GM18867 (cell line): ENCODE measurements at regions not wholly inside any gene's neighbourhood (a gene's known extent, or its start where the extent isn't known, plus 50 kb on each side); places are given as distances from the start of the nearest gene placed in this dataset.
A peak's percentile ranks its signal among the peaks of the same experiment; 100 is the strongest.
"Not testable (repeated sequence)": the region's sequence is repeated elsewhere in the genome, so short reads cannot be mapped to it uniquely, and the experiment has no call there.

Source experiments
- ATAC-seq: cut with Tn5 transposase; IDR thresholded peaks from one replicate; pipeline ENCODE4 v1.9.1; 2021; ENCODE audit warnings: mild to moderate bottlenecking, moderate library complexity; ENCODE audit not compliant: unreplicated experiment

DNA sequence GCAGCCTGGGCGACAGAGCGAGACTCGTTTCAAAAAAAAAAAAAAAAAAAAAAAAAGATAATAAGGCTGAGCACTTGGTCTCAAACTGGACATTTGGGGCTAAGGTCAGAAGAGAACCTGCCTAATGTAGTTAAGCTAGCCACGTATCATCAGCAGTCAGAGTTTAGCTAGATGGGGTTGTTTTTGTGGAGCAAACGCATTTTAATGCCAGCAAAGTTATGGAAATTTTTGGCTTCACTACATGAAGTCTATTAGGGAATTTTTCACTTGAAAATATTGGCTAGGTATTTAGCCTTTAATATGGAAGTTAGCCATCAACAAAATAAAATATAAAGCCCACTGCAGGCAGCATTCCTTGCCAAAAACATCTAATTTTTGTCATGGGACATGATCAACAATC, 902.9 kb upstream of the CDH18 start:
- ATAC-seq = not testable (repeated sequence)

DNA sequence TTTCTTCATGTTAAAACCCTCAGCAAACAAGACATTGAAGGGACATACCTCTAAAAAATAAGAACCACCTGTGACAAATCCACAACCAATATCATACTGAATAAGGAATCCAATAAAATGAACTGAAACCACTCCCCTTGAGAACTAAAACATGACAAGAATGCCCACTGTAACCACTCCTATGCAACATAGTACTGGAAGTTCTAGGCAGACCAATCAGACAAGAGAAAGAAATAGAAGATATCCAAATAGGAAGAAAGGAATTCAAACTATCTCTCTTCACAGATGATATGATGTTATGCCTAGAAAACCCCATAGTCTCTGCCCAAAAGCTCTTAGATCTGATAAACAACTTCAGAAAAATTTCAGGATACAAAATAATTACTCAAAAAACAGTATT, 887.7 kb upstream of the CDH18 start:
- ATAC-seq = not testable (repeated sequence)

DNA sequence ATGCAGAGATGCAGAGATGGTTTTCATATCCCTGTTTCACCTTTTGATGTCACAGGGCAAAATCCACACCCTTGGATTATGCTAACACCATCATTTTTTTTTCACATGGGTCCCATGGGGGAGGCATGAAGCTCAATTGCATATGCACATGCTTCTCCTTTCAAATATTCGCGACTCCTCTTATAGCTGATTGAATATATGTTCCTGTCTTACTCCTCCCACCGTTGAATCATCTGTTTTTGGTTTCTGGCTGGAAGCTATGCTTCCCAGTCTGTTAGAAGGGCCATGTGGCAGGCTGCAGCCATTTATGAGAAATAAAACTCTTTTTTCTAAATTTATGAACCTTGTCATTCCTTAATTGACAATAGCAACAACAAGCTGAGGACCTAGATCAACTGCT, 877.9 kb upstream of the CDH18 start:
- not testable (repeated sequence) for ATAC-seq

DNA sequence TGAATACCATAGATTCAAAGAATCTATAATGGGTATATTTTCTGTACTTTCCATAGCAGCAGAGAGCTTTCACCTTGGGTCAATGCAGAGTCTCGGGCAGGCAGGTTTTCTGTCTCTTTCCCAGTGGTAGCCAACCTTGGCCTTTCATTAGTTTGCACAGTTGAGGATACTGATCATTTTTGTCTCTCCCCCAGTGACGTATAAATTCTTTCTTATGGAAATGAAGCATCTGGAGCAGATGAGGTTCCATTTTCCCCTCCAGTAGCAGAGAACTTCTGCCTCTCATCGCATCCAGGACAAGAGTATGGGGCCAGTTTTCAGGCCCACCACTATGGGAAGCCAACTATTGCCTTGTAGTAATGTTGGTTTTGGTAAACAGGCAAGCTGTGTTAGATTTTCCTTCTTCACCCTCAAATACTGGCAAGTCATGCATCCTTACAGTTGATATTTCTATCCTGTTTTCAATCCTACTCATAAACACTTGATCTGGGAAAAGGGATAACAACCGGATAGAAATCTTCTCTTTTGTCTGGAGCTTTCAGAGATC, 845.2 kb upstream of the CDH18 start:
- ATAC-seq = no peak

DNA sequence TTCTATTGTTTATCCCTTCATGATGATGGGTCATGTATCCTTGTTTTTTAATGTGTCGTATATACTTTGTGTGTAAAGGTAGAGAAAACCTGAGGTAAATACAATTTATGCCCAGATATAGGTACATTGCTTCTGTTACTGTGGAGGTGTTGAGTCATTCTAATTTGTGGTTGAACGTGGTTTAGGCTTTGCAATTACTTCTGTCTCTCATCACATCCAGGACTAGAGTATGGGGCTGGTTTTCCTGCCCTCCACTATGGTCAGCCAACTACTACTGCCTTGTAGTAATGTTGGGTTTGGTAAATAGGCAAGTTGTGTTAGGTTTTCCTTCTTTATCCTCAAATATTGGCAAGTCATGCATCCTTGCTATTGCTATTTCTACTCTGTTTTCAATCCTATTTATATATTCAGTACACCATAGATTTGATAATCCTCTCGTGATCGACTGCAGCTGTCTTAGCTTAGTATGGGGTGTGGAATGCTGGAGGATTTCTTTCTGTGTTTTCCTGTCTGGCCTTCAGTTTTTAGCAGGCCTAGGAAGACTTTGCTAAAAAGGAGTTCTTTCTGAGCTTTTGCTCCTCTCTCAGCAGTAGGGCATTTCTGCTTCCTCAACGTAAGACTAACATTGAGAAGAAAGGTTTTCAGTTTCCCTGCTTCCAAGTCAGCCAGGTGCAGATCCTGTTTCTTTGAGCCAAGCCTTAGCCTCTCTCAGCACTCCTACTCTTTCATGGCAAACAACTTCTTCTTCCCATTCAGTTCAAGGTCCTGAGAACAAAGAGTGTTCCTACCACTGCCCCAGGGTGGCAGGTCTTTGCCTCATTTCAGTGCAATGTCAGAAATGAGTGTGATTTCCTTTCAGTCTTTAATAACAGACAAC, 844.4 kb upstream of the CDH18 start:
- ATAC-seq = no peak

DNA sequence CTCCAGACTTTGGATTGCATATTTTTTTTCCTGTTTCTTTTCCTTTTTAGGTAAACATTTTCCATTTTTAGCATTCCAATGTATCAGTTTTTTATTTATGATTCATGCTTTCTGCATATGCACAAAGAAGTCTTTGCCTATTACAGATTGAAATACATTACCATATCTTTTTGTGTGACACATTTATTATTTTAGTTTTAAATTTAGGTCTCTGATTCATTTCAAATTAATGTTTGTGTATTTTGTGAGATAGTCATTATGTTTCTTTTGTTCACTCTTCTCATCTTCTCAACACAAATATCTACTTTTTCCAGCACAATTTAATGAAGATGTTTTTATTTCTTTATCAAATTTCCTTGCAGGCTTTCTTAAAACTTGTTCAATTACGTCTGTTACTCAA, 838.0 kb upstream of the CDH18 start:
- not testable (repeated sequence) for ATAC-seq

DNA sequence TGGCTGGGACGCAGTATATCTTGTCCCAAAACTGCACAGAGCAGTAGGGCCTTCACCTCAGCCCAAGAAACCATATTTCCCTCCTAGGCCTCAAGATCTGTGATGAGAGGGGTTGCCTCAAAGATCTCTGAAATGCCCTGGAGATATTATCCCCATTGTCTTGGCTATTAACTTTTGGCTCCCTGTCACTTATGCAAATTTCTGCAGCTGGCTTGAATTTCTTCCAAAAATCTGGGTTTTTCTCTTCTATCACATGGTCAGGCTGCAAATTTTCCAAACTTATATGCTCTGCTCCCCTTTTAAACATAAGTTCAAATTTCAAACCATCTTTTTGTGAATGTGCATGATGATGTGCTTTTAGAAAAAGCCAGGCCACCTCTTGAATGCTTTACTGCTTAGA, 809.2 kb upstream of the CDH18 start:
- not testable (repeated sequence) for ATAC-seq

DNA sequence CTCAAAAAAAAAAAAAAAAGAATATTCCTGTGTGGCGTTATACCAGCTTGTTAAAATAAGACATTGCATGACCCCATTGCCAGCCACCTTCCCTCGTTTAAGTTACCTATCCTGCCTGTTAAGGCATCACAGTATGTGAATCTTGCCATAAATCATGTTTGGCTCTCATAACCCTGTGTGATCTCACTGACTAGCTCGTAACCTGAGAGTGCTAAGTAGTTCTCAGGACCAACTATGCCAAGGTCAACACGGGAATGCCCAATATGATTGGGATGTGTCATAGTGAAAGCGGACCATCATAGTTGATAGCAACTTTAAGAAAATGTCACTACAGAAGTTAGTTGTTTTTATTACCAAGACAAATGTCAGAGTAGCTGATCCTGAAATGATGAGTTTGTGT, 796.8 kb upstream of the CDH18 start:
- ATAC-seq = not testable (repeated sequence)

DNA sequence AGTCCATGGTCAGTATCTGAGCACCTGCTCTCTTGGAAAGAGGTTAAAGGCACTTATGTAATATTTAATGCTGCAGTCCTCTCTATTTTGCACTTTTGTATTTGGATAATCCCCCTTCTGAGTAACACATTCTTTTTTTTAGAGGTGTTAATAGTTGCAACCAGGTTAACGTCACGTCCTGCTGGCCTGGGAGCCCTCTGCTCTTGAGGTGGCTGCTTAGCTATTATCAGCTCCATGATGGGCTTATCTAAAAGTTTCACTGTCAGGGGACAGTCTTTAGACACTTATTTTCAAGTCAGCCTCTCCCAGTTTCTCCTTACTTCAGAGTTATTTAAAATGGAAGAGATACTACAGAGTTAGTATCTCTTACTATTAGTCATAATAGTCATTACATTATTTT, 795.5 kb upstream of the CDH18 start:
- ATAC-seq = not testable (repeated sequence)

DNA sequence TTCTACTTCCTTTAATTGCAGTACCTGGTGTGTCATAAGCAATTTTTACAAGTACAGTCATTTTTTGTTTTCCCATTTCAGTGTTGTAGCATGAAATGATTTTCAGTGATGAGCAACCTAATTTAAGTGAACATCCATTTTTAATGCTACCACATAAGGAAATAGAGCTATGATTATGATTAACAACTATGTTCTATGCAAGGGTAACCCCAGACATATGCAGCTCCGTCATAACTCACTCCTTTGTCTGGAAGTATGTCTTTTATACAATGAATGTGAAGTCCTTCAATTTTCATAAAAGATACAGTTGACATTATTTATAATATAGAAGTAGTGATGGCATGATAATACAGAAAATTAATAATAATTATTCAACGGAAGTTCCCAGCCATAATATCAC, 783.3 kb upstream of the CDH18 start:
- not testable (repeated sequence) for ATAC-seq

DNA sequence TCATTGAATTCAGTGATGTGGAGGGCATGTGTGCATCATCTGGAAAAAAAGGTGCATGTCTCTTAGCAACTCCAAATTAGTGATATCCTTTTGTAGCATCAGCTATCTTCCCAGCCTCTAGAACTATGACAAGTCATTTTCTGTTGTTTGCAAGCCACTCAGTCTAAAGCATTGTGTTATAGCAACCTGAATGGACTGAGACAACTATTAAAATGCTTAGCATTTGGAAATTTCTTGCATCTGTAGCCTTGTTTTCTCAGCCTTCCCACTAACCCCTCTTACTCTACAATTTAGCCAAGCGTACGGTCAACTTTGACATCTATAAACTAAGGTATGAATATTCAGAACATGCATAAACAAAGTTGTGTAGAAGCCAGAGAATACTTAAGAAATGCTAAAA, 777.1 kb upstream of the CDH18 start:
- not testable (repeated sequence) for ATAC-seq

DNA sequence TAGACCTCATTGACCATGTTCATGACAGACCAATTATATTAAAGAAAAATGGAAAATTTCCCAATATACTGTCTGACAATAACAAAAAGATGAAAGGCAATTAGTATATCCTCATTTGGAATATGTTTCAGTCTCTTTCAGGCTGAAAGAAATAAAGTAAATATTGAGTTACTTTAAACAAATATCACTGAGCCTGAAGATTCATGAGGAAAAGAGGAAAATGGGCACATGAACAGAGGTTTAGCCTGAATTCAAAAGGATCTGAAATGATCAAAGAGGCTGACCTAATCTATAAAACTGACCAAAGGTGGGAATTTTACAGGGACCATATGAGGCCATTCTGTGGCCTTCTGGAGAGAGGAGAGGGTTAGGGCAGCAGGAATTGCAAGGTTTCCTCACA, 771.5 kb upstream of the CDH18 start:
- not testable (repeated sequence) for ATAC-seq

DNA sequence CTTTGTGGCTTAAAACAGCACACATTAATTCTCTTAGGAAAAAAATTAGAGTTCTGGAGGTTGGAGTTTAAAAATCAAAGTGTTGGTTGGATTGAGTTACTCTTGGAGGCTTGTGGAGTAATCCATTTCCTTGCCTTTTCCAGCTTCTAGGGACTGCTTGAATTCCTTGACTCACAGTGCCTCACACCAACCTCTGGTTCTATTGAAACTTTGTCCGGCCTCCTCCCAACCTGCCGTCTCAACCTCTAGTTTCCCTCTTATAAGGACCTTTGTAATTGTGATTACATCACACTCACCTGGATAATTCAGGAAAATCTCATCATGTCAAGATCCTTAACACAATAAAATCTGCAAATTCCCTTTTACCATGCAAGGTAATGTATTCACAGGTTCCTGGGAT, 764.2 kb upstream of the CDH18 start:
- not testable (repeated sequence) for ATAC-seq

DNA sequence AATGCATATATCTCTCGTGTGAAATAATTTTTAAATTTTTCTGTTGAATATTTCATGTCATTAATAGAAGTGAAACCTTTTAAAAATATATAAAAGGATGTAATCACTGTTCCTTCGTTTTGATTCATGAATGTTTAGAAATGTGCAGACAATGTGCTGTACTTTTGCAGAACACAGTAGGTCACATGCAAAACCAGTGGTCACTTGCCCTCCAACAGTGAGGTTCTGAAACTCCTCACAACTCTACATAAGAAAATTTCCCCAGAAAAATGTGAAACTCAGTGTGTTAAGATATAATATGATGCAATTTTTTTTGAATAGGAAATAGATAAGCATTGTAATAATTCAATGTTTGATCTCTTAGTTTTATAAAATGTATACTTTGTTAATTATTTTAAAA, 747.7 kb upstream of the CDH18 start:
- peak; percentile 91 for ATAC-seq

DNA sequence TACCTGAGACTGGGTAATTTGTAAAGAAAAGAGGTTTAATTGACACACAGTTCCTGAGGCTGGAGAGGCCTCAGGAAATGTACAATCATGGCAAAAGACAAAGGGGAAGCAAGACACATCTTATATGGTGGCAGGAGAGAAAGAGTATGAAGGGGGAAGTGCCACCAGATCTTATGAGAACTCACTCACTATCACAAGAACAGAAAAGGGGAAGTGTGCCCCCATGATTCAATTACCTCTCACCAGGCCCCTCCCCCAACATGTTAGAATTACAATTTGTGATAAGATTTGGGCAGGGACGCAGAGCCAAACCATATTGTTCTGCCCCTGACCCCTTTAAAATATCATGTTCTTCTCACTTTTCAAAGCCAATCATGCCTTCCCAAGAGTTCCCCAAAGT, 744.2 kb upstream of the CDH18 start:
- ATAC-seq = not testable (repeated sequence)

DNA sequence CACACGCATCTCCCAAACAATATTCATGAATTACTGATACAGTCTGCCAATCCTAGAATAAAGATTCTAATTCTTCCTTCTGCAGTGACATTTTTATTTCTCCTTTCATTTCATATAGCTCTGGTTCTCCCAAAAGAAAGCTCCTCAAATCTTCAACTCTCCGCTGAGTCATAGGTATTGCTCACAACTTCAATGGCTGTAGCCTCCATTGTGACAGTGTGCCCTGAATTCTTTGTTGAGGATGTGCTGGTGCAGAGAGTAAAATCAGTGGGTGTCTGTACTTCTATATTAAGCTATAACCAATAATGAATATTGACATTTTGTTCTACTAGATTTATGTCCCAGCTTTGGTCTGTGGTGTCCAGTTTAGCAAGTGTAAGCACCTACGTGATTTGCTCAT, 733.3 kb upstream of the CDH18 start:
- ATAC-seq = not testable (repeated sequence)

DNA sequence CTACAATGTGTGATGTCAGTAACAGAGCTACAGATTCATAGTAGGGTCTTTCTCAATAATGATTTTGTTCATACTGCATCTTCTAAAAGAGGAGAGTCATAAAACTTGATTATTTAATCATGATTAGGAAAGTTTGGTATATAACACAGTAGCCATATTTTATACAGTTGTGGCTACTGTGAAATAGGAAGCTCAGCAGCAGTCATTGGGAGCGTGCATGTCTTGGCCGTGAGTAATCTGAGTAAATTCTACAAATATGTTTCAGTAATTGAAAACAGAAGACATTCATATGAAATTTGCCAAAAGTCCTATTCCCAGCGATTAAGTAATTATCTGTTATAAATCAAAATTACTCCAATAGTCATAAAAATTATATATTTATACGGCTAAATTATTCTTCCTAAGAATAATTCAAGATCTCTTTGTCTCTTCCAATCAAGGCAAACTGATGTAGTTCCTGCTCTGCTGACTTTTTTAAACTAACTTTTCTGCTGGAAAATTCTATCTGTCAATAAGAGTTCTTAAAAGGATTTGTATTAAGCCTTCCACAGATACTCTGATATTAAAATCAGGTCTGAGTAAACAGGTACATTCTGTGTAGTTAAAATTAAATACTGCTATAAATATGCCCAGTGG, 723.6 kb upstream of the CDH18 start:
- not testable (repeated sequence) for ATAC-seq

DNA sequence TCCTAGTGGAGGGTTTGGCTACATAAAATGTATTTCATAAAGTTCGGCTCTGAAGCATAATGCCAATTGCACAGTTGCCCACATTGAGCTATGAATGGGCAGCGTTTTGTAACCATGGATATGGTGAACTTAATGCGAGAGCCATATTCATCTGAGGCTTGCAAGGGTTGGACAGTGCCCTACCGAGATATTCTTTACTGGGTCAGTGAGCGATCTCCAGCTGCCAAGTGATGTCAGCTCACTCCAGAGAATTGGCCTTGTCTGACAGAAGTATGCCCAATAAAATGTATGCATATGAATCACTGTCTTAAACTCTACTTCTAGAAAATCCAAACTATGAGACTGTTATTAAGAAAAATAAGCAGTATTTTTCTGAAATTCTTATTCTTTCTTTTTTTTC, 719.6 kb upstream of the CDH18 start:
- not testable (repeated sequence) for ATAC-seq

DNA sequence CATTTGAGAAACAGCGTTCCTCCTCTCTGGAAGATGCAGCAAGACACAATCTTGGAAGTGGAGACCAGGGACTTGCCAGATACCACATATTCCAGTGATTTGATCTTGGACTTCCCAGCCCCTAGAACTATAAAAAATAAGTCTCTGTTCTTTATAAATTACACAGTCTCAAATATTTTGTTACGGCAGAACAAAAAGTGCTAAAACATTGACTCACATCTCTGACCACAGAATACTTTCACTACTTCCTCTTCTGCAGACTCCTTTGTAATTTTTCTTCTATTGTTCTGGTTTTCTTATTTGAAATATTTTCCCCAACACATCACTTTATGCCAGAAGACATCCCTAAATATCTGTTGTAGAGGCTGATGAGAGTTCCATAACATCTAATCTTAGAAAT, 706.1 kb upstream of the CDH18 start:
- ATAC-seq = no peak

DNA sequence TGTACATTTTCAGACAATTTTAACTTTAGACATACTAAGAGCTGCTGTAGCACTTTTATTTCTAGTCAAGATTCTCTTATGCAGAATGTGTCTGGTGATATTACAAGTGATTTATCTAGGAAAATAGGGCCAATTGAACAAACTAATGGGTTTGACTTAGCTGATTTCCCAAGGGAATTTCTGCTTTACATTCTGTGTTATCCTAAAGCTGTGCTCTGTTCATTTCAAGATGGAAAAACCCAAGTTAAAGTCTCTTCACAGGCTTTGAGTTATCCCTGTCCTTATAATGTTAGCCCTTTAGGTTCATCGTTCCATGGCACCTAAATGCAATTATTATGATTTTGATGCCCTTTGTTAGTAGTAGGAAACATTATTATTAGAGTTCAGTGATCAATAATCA, 704.9 kb upstream of the CDH18 start:
- ATAC-seq = no peak

DNA sequence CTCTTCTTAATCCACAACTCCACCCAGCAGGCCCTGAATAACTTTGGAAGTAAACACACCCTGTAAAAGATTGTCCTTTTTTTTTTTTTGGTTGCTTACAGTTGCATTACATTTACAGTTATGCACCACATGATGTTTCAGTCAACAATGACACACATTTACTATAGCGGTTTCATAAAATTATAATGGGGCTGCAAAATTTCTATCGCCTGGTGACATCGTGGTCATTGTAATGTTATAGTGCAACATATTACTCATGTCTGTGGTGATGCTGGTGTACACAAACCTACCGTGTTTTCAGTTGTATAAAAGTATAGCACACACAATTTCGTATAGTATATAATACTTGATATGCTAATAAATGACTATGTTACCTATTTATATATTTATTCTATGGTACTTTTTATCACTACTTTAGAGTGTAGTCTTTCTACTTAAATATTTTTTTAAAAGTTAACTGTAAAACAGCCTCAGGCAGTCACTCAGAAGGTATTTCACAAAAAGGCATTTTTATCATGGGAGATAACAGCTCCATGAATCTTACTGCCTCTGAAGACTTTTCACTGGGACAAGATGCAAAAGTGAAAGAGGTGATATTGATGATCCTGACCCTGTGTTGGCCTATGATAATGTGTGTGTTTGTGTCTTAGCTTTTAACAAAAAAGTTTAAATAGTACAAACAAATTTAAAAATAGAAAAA, 695.4 kb upstream of the CDH18 start:
- no peak for ATAC-seq
